Brain microvascular endothelial cell (primary cell): ENCODE measurements at regions not wholly inside any gene's neighbourhood (a gene's known extent, or its start where the extent isn't known, plus 50 kb on each side); places are given as distances from the start of the nearest gene placed in this dataset.
"Not testable (repeated sequence)": the region's sequence is repeated elsewhere in the genome, so short reads cannot be mapped to it uniquely, and the experiment has no call there.

ENCODE experiments used
- DNase-seq: peaks from one replicate; pipeline ENCODE4 v3.0.0-alpha.2; 2020
- H3K27ac ChIP-seq: fragments of 250-450 bp; sonication (Bioruptor Pico); 2 replicates; pipeline ENCODE4 v1.5.1; 2020; ENCODE audit warnings: mild to moderate bottlenecking, moderate library complexity
- H3K27me3 ChIP-seq: fragments of 250-450 bp; sonication (Bioruptor Pico); replicated peaks from 2 replicates; pipeline ENCODE4 v1.5.1; 2020; ENCODE audit warnings: mild to moderate bottlenecking
- H3K36me3 ChIP-seq: fragments of 250-450 bp; sonication (Bioruptor Pico); replicated peaks from 2 replicates; pipeline ENCODE4 v1.5.1; 2020; ENCODE audit warnings: mild to moderate bottlenecking
- H3K4me3 ChIP-seq: 2 replicates; pipeline ENCODE4 v1.5.1; 2011; ENCODE audit warnings: low read depth, mild to moderate bottlenecking, control low read depth, low read length, moderate library complexity
- CTCF ChIP-seq: IDR thresholded peaks from 2 replicates; pipeline ENCODE4 v1.5.1; 2011; ENCODE audit warnings: low read depth, mild to moderate bottlenecking, moderate library complexity, low read length, control low read depth, inconsistent platforms; ENCODE audit errors: missing control alignments
- in situ Hi-C: cut with HindIII; loops from 2 replicates; pipeline ENCODE4 v1.10.0; 2017; ENCODE audit warnings: low sequenced_read_pairs, low pct_ligation_motif_present

- in situ Hi-C loops, result no loop called here
Observed at GRCh38 chr3:78096488-78097255, 1056.8 kb downstream of the ROBO2 start.

GRCh38 chr3:78098367-78098766 lies 1058.5 kb downstream of the ROBO2 start:
- no peak for TF ChIP-seq CTCF
- no peaks in the 10 kb centered on the region for H3K27me3 ChIP-seq
- no peaks in the 10 kb centered on the region for H3K36me3 ChIP-seq
- no peak overlapping the region for H3K27ac ChIP-seq
- in situ Hi-C loops, result no loop called here
- no peak for DNase-seq
- no peak overlapping the region for H3K4me3 ChIP-seq

More at GRCh38 chr3:78096488-78097255, 1056.8 kb downstream of the ROBO2 start:
- Histone ChIP-seq H3K27ac (peak overlapping the region; percentile 18), H3K27me3 (no peaks in the 10 kb centered on the region), H3K36me3 (no peaks in the 10 kb centered on the region), H3K4me3 (no peak overlapping the region)
- DNase-seq, result peak; percentile 74
- TF ChIP-seq CTCF, result no peak

GRCh38 chr3:78101384-78101783 lies 1061.5 kb downstream of the ROBO2 start:
- no peak for TF ChIP-seq CTCF
- no peak overlapping the region for H3K27ac ChIP-seq
- peak; percentile 60 for DNase-seq

GRCh38 chr3:78108269-78108961 lies 1068.5 kb downstream of the ROBO2 start:
- H3K27me3 ChIP-seq, DNase-seq, in situ Hi-C loops, H3K4me3 ChIP-seq, H3K36me3 ChIP-seq, H3K27ac ChIP-seq: not testable (repeated sequence)

More at GRCh38 chr3:78101384-78101783, 1061.5 kb downstream of the ROBO2 start:
- Histone ChIP-seq H3K4me3 (no peak overlapping the region), H3K27me3 (no peaks in the 10 kb centered on the region), H3K36me3 (no peaks in the 10 kb centered on the region)
- in situ Hi-C loops, result no loop called here

GRCh38 chr3:78112291-78113010 lies 1072.6 kb downstream of the ROBO2 start:
- Histone ChIP-seq H3K27ac (no peak overlapping the region), H3K27me3 (no peaks in the 10 kb centered on the region), H3K36me3 (no peaks in the 10 kb centered on the region), H3K4me3 (no peak overlapping the region)
- in situ Hi-C loops, result no loop called here
- TF ChIP-seq CTCF, result no peak
- no peak for DNase-seq

- TF ChIP-seq CTCF, result no peak
- no peak overlapping the region for H3K4me3 ChIP-seq
- in situ Hi-C loops, result no loop called here
- no peaks in the 10 kb centered on the region for H3K27me3 ChIP-seq
- no peak overlapping the region for H3K27ac ChIP-seq
- no peaks in the 10 kb centered on the region for H3K36me3 ChIP-seq
- no peak for DNase-seq
Observed at GRCh38 chr3:78115983-78116382, 1076.1 kb downstream of the ROBO2 start.
